Skin epidermis (tissue), 12 donors: ENCODE measurements at regions not wholly inside any gene's neighbourhood (a gene's known extent, or its start where the extent isn't known, plus 50 kb on each side); places are given as distances from the start of the nearest gene placed in this dataset.
"Not testable (repeated sequence)": the region's sequence is repeated elsewhere in the genome, so short reads cannot be mapped to it uniquely, and the experiment has no call there.

Source experiments
- H3K27ac ChIP-seq, 21 experiments: fragments of 200-600 bp; sonication (generic) in 11 of 21; one replicate each; pipeline ENCODE4 v1.5.0; 2020; ENCODE audit warnings: mild to moderate bottlenecking in 3 of 21, inconsistent platforms in 2 of 21, moderate library complexity in 2 of 21
- H3K4me3 ChIP-seq, 7 experiments: fragments of 200-600 bp; sonication (generic) in 2 of 7; one replicate each; pipeline ENCODE4 v1.5.0; 2020; ENCODE audit warnings: inconsistent platforms in 2 of 7, mild to moderate bottlenecking in 2 of 7, moderate library complexity in 1 of 7

- no peak overlapping the region for H3K27ac ChIP-seq
Measured at GRCh38 chr6:102815207-102815606, 1421.7 kb downstream of the GRIK2 start.

DNA sequence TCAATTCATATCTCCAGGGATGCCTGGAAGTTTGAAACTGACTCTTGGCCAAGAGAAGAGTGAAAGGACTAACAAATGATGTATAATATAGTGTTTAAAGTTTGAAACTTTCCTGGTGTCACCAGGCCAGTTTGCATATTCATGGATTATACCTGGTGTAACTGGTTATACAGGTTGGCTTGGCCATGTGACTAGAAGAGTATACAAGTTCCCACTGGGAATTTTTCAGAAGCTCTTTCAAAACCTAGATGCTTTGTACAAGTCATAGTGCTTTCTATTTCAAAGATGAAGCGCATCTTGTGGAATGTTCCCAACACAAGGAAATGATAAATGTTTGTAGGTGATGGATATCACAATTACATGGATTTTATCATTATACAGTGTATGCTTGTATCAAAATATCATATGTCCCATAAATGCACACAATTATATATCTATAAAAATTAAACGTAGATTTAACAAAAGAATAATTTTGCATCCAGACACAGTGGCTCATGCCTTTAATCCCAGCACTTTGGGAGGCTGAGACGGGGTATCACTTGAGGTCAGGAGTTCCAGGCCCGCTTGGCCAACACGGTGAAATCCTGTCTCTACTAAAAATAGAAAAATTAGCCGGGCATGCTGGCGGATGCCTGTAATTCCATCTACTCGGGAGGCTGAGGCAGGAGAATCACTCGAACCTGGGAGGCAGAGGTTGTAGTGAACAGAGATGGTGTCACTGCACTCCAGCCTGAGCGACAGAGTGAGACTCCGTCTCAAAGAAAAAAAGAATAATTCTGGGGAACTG lies 1420.2 kb downstream of the GRIK2 start:
- H3K4me3 ChIP-seq = no peak overlapping the region
- no peak overlapping the region for H3K27ac ChIP-seq

More at GRCh38 chr6:102815207-102815606, 1421.7 kb downstream of the GRIK2 start:
- H3K4me3 ChIP-seq = no peak overlapping the region

GRCh38 chr6:102812242-102812641 lies 1418.7 kb downstream of the GRIK2 start:
- no peak overlapping the region for H3K27ac ChIP-seq
- no peak overlapping the region for H3K4me3 ChIP-seq

- H3K4me3 ChIP-seq, H3K27ac ChIP-seq: not testable (repeated sequence)
Measured at GRCh38 chr6:102808944-102809505, 1415.5 kb downstream of the GRIK2 start.

DNA sequence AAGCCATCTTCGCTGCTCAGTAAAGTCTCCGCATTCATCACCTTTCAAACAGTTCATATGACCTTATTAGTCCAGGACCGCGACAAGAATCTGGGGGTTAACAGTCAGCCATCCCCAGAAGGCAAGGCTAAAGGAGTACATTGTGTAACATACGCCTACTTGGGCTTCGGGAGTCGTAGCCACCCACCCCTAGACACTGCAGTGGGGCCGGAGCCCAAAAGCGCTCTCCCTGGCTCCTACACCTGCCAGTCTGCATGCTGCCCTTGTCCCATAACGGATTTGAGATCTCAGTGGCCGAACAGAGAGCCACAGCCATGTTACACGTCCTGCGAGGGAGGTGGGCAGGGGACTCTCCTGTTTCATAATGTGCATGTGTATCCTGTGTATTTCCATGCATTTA lies 1405.5 kb downstream of the GRIK2 start:
- no peak overlapping the region for H3K27ac ChIP-seq
- H3K4me3 ChIP-seq = no peak overlapping the region

GRCh38 chr6:102798636-102799035 lies 1405.1 kb downstream of the GRIK2 start:
- H3K27ac ChIP-seq = no peak overlapping the region
- no peak overlapping the region for H3K4me3 ChIP-seq

- Histone ChIP-seq H3K4me3 (no peak overlapping the region), H3K27ac (no peak overlapping the region)
Measured at GRCh38 chr6:102793752-102794151, 1400.2 kb downstream of the GRIK2 start.

GRCh38 chr6:102774326-102774725 lies 1380.8 kb downstream of the GRIK2 start:
- no peak overlapping the region for H3K27ac ChIP-seq
- H3K4me3 ChIP-seq = no peak overlapping the region

DNA sequence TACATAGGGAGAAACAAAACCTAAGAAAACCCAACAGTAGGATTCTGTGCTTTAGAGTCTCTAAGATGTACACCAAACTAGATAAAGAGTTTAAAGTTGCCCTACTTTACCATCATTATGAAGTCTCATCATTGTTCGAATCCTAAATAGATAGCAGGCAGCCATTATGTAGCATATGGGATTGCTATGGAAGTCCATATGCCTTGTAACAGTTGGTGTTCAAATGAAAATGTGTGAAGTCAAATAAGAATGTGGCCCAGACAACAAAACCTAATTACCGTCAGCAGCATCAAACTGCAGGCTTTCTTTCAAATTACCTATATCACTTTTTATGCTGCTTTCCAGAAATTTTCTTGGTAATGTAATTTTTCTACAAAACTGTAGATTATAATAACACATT lies 1380.1 kb downstream of the GRIK2 start:
- Histone ChIP-seq H3K4me3 (no peak overlapping the region), H3K27ac (no peak overlapping the region)

DNA sequence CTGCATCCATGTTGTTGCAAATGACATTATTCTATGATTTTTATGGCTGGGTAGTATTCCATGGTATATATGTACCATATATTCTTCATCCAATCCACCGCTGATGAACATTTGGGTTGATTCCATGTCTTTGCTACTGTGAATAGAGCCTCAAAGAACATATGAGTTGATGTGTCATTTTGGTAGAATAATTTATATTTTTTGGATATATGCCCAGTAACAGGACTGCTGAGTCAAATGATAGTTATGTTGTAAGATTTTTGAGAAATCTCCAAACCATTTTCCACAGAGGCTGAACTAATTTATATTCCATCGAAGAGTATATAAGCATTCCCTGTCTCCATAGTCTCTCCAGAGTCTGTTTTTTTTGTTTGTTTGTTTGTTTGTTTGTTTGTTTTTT lies 1373.5 kb downstream of the GRIK2 start:
- Histone ChIP-seq H3K27ac (no peak overlapping the region), H3K4me3 (no peak overlapping the region)

DNA sequence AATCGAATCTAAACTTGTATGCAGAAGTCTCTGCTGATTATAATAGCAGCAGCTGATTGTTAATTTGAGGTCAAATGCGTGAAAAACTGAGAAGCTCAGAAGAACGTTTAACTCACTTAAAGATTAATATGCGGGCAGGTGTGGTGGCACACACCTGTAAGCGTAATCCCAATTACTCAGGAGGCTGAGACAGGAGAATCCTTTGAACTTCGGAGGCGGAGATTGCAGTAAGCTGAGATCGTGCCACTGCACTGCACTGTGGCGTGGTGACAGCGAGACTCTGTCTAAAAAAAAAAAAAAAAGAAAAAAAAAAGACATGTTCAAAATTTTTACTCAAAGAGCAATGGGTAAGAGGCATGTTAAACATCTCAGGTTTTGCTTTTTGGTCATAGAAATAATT lies 1370.8 kb downstream of the GRIK2 start:
- H3K4me3 ChIP-seq = no peak overlapping the region
- no peak overlapping the region for H3K27ac ChIP-seq

GRCh38 chr6:102763891-102764290 lies 1370.4 kb downstream of the GRIK2 start:
- Histone ChIP-seq H3K4me3 (no peak overlapping the region), H3K27ac (no peak overlapping the region)

DNA sequence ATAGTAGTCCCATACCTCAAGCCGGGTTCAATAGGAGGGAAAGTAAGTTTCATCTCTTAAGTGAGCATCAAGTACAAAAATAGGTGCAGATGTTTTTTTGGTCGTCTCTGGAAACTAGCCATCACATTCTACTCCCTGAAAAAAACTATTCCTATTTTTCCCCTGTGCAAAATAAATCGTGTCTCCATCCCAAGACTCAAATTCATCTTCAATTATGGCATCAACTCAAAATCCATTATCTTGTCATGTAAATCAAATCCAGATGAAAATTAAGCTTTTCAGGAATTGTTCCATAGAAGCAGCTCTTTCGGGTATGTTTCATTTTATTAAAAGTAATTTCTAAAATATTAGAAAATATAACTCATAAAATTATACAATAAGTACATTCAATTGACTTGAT lies 1368.4 kb downstream of the GRIK2 start:
- Histone ChIP-seq H3K4me3 (no peak overlapping the region), H3K27ac (no peak overlapping the region)

- Histone ChIP-seq H3K4me3 (no peak overlapping the region), H3K27ac (no peak overlapping the region)
Measured at GRCh38 chr6:102759415-102759814, 1365.9 kb downstream of the GRIK2 start.

DNA sequence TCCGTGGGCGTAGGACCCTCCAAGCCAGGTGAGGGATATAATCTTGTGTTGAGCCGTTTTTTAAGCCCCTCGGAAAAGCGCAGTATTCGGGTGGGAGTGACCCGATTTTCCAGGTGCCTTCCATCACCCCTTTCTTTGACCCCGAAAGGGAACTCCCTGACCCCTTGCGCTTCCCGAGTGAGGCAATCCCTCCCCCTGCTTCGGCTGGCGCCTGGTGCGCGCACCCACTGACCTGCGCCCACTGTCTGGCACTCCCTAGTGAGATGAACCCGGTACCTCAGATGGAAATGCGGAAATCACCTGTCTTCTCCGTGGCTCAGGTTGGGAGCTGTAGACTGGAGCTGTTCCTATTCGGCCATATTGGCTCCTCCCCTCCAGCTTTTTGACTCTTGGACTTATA lies 1365.0 kb downstream of the GRIK2 start:
- H3K4me3 ChIP-seq = not testable (repeated sequence)

DNA sequence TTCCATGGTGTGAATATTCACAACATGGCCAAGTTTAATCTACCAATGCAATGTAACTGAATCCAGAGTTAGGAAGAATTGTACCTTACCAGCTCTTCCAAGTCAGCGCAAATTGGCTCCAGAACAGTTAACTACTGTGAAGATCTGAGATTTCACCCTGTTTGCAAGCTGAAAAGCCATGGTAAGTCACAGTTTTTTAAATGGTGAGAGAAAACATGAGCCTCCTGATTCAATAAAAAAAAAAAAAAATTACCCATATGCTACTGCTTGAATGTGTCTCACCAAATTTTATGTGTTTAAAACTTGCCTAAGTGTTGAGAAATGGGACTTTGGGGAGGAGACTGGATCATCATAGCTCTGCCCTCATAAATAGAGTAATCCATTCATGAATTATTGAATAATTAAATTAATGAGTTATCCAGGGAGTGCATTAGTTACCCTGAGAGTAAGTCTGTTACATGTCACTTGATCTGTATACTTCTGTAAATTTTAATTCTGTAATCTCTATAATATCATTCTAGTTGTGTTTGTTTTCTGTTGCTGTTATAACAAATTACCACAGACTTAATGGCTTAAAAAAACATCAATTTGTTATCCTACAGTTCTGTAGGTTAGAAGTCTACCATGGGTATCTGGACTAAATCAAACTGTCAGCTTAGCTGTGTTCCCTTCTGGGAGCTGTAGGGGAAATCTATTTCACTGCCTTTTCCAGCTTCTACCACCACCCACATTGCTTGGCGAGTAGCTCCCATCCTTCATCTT lies 1355.9 kb downstream of the GRIK2 start:
- Histone ChIP-seq H3K4me3 (no peak overlapping the region), H3K27ac (no peak overlapping the region)

More for the DNA sequence above, 1365.0 kb downstream of the GRIK2 start:
- H3K27ac ChIP-seq = not testable (repeated sequence)

- Histone ChIP-seq H3K27ac (no peak overlapping the region), H3K4me3 (no peak overlapping the region)
Measured at GRCh38 chr6:102746941-102747340, 1353.4 kb downstream of the GRIK2 start.

GRCh38 chr6:102742754-102743356 lies 1349.3 kb downstream of the GRIK2 start:
- no peak overlapping the region for H3K27ac ChIP-seq
- no peak overlapping the region for H3K4me3 ChIP-seq

DNA sequence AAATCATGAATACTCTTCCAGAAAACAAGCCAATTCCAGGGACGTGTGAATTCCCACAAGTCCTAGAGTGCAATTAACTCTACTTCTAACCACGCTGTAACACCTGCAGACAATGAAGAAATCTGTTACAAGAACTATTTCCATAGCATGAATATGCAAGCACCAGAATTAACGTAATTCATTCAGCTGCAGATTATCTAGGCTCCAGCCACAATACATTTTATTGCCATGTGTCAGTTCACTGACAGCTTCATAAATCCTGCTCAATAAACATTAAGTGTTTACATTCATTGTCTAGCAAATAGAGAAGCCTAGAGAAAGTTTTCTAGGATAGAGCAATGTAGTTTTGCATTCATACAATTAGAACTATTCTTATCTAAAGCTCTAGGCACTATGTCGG lies 1348.5 kb downstream of the GRIK2 start:
- no peak overlapping the region for H3K4me3 ChIP-seq
- H3K27ac ChIP-seq = no peak overlapping the region

DNA sequence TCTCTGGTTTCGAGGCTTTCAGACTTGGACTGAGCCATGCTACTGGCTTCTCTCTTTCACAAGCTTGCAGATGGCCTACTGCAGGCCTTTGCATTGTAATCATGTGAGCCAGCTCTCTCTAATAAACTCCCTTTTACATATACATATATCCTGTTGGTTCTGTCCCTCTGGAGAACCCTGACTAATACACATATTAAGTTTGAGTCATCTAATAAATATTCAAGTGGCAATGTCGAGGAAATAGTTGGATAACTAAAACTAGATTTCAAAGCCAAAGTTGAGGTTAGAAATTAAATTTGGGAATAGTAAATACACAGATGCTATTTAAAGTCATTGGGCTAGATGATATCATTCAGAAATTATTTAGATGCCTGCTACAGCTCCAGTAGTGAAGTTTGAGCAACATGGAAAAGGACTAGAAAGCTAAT lies 1343.4 kb downstream of the GRIK2 start:
- H3K27ac ChIP-seq = no peak overlapping the region
- H3K4me3 ChIP-seq = no peak overlapping the region

GRCh38 chr6:102732898-102733297 lies 1339.4 kb downstream of the GRIK2 start:
- Histone ChIP-seq H3K4me3 (no peak overlapping the region), H3K27ac (no peak overlapping the region)
